ENCODE measurements at regions not wholly inside any gene's neighbourhood (a gene's known extent, or its start where the extent isn't known, plus 50 kb on each side); places are given as distances from the start of the nearest gene placed in this dataset.

- TF ChIP-seq CTCF (IDR thresholded peaks at IDR 0.05): no peak
- no peak for TF ChIP-seq EZH2phosphoT487 (IDR thresholded peaks at IDR 0.05)
Observed at GRCh38 chr6:165721356-165721755, 58.3 kb upstream of the PDE10A start.
